ENCODE measurements at regions not wholly inside any gene's neighbourhood (a gene's known extent, or its start where the extent isn't known, plus 50 kb on each side); places are given as distances from the start of the nearest gene placed in this dataset.

- ChIA-PET POLR2A (ENCODE audit: low non-redundant PET) (no interaction called here), CTCF (no interaction called here)
- intact Hi-C loops (cut with micrococcal nuclease; ENCODE audit: unreplicated experiment) = loop anchor here (10.0 kb wide), 1 partner anchor 217 kb away; no protein-coding TSS in a partner anchor
- no peaks in the 10 kb centered on the region for H3K9me3 ChIP-seq (ENCODE audit: low read depth, low read length, poor library complexity, severe bottlenecking)
- no peak overlapping the region for H3K4me3 ChIP-seq (ENCODE audit: low read depth, low read length, poor library complexity, severe bottlenecking)
- no peaks in the 10 kb centered on the region for H3K36me3 ChIP-seq (ENCODE audit: insufficient read depth, low read length, poor library complexity, severe bottlenecking)
- no TSS peak for BruUV-seq (replicated peaks)
- no peaks in the 10 kb centered on the region for H3K4me1 ChIP-seq (ENCODE audit: insufficient read depth, low read length, poor library complexity, severe bottlenecking)
- H3K27ac ChIP-seq (ENCODE audit: low read depth, low read length, poor library complexity, severe bottlenecking) = no peak overlapping the region
- peaks cover 25% of the 10 kb centered on the region for H3K27me3 ChIP-seq (replicated peaks; ENCODE audit: insufficient read depth, low read depth, low read length, poor library complexity)
- no peak for TF ChIP-seq CTCF (conservative IDR thresholded peaks at IDR 0.05; ENCODE audit: low read depth, low read length)
- TF ChIP-seq EZH2 (IDR thresholded peaks at IDR 0.05; ENCODE audit: borderline replicate concordance, low read depth, low read length, poor library complexity, severe bottlenecking) = no peak
- no peak for DNase-seq (ENCODE audit: low spot score)
Observed at GRCh38 chr10:117752103-117752502, 209.6 kb downstream of the EMX2 start.

DNA sequence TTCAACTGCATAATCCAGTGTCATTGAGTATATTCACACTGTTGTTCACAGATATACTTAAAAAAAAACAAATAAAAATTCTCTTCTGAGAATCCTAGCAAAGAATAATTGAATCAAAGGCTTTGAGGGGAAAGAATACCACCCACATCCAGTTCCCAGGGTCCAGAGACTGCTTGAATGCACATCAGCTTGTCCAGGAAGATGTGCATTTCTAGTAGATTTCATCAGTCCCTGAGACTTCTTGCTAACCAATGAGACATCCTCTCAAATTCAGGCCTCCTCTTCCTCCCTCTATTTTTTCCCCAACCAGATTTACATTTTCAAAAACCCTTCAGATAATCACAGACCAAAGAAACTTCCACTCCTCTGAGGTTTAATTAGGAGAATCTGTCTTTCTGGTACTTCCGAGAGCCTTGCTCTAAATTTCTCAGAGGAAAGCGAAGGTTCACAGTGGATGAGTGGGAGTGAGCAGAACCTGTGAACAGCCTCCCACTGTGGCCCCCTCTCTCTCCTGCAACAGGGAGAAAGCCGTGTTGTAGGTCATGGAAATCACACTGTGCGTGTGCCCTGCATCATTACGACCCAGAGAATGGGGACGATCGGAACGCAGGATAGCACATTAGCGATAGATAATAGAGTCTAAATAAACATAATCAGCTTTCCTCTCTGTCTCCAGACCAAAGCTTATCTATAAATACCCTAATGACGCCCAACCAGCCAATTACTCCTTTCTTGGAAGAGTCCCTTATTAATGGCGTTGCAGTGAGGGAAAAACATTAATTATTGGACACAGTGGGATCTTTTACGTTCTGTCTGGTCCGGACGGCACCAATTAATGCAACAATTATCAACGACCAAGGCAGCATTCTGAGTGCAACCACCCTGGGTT lies 212.5 kb downstream of the EMX2 start:
- H3K36me3 ChIP-seq (ENCODE audit: insufficient read depth, low read length, poor library complexity, severe bottlenecking) = no peaks in the 10 kb centered on the region
- no peaks in the 10 kb centered on the region for H3K4me1 ChIP-seq (ENCODE audit: insufficient read depth, low read length, poor library complexity, severe bottlenecking)
- ChIA-PET POLR2A (ENCODE audit: low non-redundant PET) (no interaction called here), CTCF (no interaction called here)
- no peak for DNase-seq (ENCODE audit: low spot score)
- peaks cover 34% of the 10 kb centered on the region for H3K27me3 ChIP-seq (replicated peaks; ENCODE audit: insufficient read depth, low read depth, low read length, poor library complexity)
- no TSS peak for BruUV-seq (replicated peaks)
- TF ChIP-seq EZH2 (IDR thresholded peaks at IDR 0.05; ENCODE audit: borderline replicate concordance, low read depth, low read length, poor library complexity, severe bottlenecking) = no peak
- TF ChIP-seq CTCF (conservative IDR thresholded peaks at IDR 0.05; ENCODE audit: low read depth, low read length) = no peak
- no peak overlapping the region for H3K4me3 ChIP-seq (ENCODE audit: low read depth, low read length, poor library complexity, severe bottlenecking)
- intact Hi-C loops (cut with micrococcal nuclease; ENCODE audit: unreplicated experiment) = loop anchor here (10.0 kb wide), 1 partner anchor 220 kb away; no protein-coding TSS in a partner anchor
- no peak overlapping the region for H3K27ac ChIP-seq (ENCODE audit: low read depth, low read length, poor library complexity, severe bottlenecking)
- H3K9me3 ChIP-seq (ENCODE audit: low read depth, low read length, poor library complexity, severe bottlenecking) = no peaks in the 10 kb centered on the region

DNA sequence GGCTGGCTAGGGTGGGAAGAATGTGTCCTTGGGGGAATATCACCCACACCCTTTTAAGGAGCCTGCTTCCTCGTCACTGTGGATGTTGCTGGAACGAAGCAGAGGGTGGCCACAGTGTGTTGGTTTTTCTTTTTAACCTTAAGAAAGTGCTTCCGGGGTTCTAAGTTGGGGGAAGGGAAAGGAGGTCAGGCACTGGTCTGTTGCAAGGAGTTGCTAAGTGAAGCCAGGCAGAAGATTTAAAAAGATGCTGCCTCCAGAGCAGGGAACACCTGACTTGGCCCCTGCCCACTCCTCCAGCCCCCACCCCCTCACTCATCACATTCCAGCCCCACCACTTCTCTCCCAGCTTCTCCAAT lies 213.1 kb downstream of the EMX2 start:
- BruUV-seq (replicated peaks) = no TSS peak
- Histone ChIP-seq H3K9me3 (ENCODE audit: low read depth, low read length, poor library complexity, severe bottlenecking) (no peaks in the 10 kb centered on the region), H3K27me3 (replicated peaks; ENCODE audit: insufficient read depth, low read depth, low read length, poor library complexity) (peaks cover 40% of the 10 kb centered on the region), H3K36me3 (ENCODE audit: insufficient read depth, low read length, poor library complexity, severe bottlenecking) (no peaks in the 10 kb centered on the region), H3K4me1 (ENCODE audit: insufficient read depth, low read length, poor library complexity, severe bottlenecking) (no peaks in the 10 kb centered on the region), H3K27ac (ENCODE audit: low read depth, low read length, poor library complexity, severe bottlenecking) (no peak overlapping the region), H3K4me3 (ENCODE audit: low read depth, low read length, poor library complexity, severe bottlenecking) (no peak overlapping the region)
- ChIA-PET POLR2A (ENCODE audit: low non-redundant PET) (no interaction called here), CTCF (no interaction called here)
- TF ChIP-seq CTCF (conservative IDR thresholded peaks at IDR 0.05; ENCODE audit: low read depth, low read length) (no peak), EZH2 (IDR thresholded peaks at IDR 0.05; ENCODE audit: borderline replicate concordance, low read depth, low read length, poor library complexity, severe bottlenecking) (no peak)
- DNase-seq (ENCODE audit: low spot score) = no peak
- intact Hi-C loops (cut with micrococcal nuclease; ENCODE audit: unreplicated experiment) = loop anchor here (10.0 kb wide), 1 partner anchor 221 kb away; no protein-coding TSS in a partner anchor

Measured in A673 (cell line).